ENCODE measurements at regions not wholly inside any gene's neighbourhood (a gene's known extent, or its start where the extent isn't known, plus 50 kb on each side); places are given as distances from the start of the nearest gene placed in this dataset.

DNA sequence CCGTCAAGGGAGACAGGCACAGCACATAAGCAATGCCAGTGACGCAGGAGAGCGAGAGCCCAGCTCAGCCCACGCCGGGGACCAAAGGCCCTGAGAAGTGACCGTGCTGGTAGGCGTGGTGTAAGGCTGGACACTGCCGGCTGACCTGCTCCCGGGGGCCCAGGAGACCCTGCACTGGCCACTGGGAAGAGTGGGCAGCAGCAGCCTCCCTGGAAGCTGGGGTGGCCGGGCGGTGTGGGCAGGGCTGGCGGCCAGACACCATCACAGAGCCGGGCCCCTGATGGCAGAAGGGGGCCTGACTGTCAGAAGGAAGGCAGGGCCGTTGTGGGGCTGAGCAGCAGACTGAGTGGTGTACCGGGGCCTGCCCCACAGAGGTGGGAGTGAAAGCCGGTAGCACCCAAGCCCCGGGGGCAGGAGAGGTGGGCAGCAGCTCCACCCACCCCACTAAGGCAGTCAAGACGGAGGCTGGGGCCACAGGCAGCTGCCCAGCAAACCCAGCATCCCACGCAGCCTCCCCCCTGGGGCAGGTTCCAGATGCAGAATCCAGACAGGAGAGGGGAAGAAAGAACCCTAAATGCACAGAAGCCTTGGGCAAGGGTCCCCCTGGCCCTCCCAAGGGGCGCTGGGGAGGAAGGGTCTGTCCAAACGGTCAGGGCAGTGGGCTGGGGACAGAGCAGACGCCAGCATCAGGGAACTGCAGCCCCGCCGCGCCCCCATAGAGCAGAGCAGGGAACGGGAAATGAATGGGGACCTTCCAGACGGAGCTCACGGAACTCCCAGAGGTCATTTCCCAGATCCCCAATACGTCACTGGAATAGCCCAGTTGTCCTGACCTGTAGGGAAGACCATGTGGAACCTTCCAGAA, 205.2 kb downstream of the BRD1 start (continued):
- TF ChIP-seq, protein P1, sequence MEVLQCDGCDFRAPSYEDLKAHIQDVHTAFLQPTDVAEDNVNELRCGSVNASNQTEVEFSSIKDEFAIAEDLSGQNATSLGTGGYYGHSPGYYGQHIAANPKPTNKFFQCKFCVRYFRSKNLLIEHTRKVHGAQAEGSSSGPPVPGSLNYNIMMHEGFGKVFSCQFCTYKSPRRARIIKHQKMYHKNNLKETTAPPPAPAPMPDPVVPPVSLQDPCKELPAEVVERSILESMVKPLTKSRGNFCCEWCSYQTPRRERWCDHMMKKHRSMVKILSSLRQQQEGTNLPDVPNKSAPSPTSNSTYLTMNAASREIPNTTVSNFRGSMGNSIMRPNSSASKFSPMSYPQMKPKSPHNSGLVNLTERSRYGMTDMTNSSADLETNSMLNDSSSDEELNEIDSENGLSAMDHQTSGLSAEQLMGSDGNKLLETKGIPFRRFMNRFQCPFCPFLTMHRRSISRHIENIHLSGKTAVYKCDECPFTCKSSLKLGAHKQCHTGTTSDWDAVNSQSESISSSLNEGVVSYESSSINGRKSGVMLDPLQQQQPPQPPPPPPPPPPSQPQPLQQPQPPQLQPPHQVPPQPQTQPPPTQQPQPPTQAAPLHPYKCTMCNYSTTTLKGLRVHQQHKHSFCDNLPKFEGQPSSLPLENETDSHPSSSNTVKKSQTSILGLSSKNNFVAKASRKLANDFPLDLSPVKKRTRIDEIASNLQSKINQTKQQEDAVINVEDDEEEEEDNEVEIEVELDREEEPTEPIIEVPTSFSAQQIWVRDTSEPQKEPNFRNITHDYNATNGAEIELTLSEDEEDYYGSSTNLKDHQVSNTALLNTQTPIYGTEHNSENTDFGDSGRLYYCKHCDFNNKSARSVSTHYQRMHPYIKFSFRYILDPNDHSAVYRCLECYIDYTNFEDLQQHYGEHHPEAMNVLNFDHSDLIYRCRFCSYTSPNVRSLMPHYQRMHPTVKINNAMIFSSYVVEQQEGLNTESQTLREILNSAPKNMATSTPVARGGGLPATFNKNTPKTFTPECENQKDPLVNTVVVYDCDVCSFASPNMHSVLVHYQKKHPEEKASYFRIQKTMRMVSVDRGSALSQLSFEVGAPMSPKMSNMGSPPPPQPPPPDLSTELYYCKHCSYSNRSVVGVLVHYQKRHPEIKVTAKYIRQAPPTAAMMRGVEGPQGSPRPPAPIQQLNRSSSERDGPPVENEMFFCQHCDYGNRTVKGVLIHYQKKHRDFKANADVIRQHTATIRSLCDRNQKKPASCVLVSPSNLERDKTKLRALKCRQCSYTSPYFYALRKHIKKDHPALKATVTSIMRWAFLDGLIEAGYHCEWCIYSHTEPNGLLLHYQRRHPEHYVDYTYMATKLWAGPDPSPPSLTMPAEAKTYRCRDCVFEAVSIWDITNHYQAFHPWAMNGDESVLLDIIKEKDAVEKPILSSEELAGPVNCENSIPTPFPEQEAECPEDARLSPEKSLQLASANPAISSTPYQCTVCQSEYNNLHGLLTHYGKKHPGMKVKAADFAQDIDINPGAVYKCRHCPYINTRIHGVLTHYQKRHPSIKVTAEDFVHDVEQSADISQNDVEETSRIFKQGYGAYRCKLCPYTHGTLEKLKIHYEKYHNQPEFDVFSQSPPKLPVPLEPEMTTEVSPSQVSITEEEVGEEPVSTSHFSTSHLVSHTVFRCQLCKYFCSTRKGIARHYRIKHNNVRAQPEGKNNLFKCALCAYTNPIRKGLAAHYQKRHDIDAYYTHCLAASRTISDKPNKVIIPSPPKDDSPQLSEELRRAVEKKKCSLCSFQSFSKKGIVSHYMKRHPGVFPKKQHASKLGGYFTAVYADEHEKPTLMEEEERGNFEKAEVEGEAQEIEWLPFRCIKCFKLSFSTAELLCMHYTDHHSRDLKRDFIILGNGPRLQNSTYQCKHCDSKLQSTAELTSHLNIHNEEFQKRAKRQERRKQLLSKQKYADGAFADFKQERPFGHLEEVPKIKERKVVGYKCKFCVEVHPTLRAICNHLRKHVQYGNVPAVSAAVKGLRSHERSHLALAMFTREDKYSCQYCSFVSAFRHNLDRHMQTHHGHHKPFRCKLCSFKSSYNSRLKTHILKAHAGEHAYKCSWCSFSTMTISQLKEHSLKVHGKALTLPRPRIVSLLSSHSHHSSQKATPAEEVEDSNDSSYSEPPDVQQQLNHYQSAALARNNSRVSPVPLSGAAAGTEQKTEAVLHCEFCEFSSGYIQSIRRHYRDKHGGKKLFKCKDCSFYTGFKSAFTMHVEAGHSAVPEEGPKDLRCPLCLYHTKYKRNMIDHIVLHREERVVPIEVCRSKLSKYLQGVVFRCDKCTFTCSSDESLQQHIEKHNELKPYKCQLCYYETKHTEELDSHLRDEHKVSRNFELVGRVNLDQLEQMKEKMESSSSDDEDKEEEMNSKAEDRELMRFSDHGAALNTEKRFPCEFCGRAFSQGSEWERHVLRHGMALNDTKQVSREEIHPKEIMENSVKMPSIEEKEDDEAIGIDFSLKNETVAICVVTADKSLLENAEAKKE (CRISPR knock-in tag; IDR thresholded peaks at IDR 0.05) = no peak
- TF ChIP-seq, protein P2, sequence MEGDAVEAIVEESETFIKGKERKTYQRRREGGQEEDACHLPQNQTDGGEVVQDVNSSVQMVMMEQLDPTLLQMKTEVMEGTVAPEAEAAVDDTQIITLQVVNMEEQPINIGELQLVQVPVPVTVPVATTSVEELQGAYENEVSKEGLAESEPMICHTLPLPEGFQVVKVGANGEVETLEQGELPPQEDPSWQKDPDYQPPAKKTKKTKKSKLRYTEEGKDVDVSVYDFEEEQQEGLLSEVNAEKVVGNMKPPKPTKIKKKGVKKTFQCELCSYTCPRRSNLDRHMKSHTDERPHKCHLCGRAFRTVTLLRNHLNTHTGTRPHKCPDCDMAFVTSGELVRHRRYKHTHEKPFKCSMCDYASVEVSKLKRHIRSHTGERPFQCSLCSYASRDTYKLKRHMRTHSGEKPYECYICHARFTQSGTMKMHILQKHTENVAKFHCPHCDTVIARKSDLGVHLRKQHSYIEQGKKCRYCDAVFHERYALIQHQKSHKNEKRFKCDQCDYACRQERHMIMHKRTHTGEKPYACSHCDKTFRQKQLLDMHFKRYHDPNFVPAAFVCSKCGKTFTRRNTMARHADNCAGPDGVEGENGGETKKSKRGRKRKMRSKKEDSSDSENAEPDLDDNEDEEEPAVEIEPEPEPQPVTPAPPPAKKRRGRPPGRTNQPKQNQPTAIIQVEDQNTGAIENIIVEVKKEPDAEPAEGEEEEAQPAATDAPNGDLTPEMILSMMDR (conservative IDR thresholded peaks at IDR 0.05; ENCODE audit: low read depth in 2 of 2) = no peak
- TF ChIP-seq CREB1 (CRISPR knock-in tag; IDR thresholded peaks at IDR 0.05; ENCODE audit: low read depth) (no peak), NANOG (IDR thresholded peaks at IDR 0.05; ENCODE audit: borderline replicate concordance) (no peak)

DNA sequence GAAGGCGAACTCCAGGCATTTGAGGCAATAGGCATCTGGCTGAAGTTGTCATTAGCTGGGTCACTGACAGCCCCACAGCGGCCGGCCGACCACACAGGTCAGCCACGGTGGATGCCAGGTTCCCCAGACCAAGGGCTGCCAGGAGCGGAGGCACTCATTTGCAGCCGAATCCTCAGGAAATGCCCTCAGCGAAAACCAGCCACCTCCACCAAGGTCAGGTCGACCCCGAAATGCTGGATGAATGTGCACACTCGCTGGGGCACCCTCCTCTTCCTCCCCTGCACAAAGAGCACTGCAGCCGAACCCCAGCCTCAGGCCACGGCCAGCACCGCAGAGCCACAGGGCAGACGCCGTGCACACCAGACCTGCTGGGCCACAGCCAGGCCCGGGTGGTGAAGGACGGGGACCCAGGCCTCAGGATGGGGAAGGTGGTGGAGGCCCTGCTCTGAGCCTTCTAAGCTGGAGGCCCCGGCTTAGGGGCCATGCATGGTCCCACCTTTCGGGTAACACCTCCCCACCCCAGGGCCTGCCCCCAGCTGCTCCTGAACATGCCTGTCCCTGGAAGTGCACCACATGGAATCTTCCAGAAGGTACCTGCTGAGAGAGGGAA, 206.0 kb downstream of the BRD1 start:
- H4K20me1 ChIP-seq (replicated peaks; ENCODE audit: insufficient read depth) = no peaks in the 10 kb centered on the region
- Mint-ChIP-seq H3K4me1 (no peaks in the 10 kb centered on the region; the same call in 1 of the 3 replicates), H3K27ac (no peak overlapping the region), H3K9me3 (no peaks in the 10 kb centered on the region; the same call in 2 of the 3 replicates), H3K27me3 (ENCODE audit: insufficient read depth, low read depth, poor library complexity) (peaks cover 12% of the 10 kb centered on the region), H3K4me3 (no peak overlapping the region), H3K36me3 (ENCODE audit: low read depth) (no peaks in the 10 kb centered on the region; the same call in 2 of the 3 replicates)
- H3K27me3 ChIP-seq (ENCODE audit: insufficient read depth) = no peaks in the 10 kb centered on the region
- H3K4me3 ChIP-seq = no peak overlapping the region
- no peaks in the 10 kb centered on the region for H3K9me2 ChIP-seq (ENCODE audit: insufficient read depth)
- H3K4me1 ChIP-seq (ENCODE audit: insufficient read depth) = no peaks in the 10 kb centered on the region
- no peak overlapping the region for H3K4me2 ChIP-seq
- no peaks in the 10 kb centered on the region; the same call in 1 of the 2 replicates for H3K36me3 ChIP-seq (ENCODE audit: insufficient read depth)
- no peak overlapping the region for H3K27ac ChIP-seq (ENCODE audit: low read depth)
- H3F3A ChIP-seq (replicated peaks; ENCODE audit: low read depth) = no peaks in the 10 kb centered on the region
- no peak for DNase-seq (ENCODE audit: low spot score)
- H3K79me2 ChIP-seq (replicated peaks; ENCODE audit: insufficient read depth) = no peaks in the 10 kb centered on the region
- TF ChIP-seq, protein P2 (conservative IDR thresholded peaks at IDR 0.05; ENCODE audit: low read depth in 2 of 2) = no peak
- no peak for TF ChIP-seq JUNB (IDR thresholded peaks at IDR 0.05; ENCODE audit: unreplicated experiment)
- no peak for TF ChIP-seq EZH2 (IDR thresholded peaks at IDR 0.05; ENCODE audit: low read depth, unreplicated experiment)
- TF ChIP-seq, protein P3, sequence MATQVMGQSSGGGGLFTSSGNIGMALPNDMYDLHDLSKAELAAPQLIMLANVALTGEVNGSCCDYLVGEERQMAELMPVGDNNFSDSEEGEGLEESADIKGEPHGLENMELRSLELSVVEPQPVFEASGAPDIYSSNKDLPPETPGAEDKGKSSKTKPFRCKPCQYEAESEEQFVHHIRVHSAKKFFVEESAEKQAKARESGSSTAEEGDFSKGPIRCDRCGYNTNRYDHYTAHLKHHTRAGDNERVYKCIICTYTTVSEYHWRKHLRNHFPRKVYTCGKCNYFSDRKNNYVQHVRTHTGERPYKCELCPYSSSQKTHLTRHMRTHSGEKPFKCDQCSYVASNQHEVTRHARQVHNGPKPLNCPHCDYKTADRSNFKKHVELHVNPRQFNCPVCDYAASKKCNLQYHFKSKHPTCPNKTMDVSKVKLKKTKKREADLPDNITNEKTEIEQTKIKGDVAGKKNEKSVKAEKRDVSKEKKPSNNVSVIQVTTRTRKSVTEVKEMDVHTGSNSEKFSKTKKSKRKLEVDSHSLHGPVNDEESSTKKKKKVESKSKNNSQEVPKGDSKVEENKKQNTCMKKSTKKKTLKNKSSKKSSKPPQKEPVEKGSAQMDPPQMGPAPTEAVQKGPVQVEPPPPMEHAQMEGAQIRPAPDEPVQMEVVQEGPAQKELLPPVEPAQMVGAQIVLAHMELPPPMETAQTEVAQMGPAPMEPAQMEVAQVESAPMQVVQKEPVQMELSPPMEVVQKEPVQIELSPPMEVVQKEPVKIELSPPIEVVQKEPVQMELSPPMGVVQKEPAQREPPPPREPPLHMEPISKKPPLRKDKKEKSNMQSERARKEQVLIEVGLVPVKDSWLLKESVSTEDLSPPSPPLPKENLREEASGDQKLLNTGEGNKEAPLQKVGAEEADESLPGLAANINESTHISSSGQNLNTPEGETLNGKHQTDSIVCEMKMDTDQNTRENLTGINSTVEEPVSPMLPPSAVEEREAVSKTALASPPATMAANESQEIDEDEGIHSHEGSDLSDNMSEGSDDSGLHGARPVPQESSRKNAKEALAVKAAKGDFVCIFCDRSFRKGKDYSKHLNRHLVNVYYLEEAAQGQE (IDR thresholded peaks at IDR 0.05; ENCODE audit: unreplicated experiment) = no peak
- TF ChIP-seq STAT1 (IDR thresholded peaks at IDR 0.05; ENCODE audit: unreplicated experiment) = no peak
- no peak for ATAC-seq
- no peak overlapping the region for H2AFZ ChIP-seq

Data from GM23338 (cell line).